Stromal cell of bone marrow (primary cell): ENCODE measurements at regions not wholly inside any gene's neighbourhood (a gene's known extent, or its start where the extent isn't known, plus 50 kb on each side); places are given as distances from the start of the nearest gene placed in this dataset.
"Not testable (repeated sequence)": the region's sequence is repeated elsewhere in the genome, so short reads cannot be mapped to it uniquely, and the experiment has no call there.

Experiments
- DNase-seq: peaks from one replicate; pipeline ENCODE4 v3.0.0-alpha.2; 2012; ENCODE audit warnings: low read depth

DNA sequence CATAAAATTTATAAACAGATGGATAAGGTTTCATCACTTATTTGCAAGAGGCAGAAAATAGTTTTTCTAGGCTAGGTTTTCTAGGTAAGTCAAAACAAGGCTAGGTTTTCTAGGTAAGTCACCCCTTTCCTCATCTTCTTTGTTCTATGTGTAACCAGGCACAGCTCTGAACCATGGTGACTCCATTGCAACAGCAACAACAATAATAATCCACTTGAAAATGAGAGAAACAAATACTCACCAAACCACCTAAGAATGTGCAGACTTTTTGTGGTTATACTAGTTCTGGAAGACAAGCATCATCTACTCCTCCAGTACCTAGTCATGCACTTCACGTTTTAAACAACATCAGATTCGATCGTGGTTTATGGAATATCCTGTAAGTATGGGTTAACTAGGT lies 237.4 kb upstream of the ACVR2A start:
- DNase-seq: no peak

- no peak for DNase-seq
These were observed 241.0 kb upstream of the ACVR2A start for GRCh38 chr2:147603876-147604275.

DNA sequence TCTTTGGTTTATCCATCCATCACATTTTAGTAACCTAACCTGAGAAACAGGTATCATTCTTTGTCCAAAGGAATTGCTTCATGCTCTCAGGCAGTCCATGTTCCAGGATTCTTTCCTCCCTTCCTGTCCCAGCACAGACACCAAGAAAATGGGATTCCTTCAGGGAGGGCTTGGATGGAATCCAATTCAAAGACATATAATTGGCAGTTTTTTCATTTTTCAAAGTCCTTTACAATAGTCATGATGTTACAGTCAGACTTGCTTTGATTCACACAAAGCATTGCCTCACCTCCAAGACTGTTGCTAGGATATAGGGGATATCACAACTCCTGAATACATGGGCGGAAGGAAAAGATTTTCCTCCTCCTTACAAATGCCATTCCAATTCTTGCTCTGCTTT lies 241.4 kb upstream of the ACVR2A start:
- no peak for DNase-seq

- no peak for DNase-seq
These were observed 244.2 kb upstream of the ACVR2A start for GRCh38 chr2:147600646-147601045.

GRCh38 chr2:147600223-147600622 lies 244.6 kb upstream of the ACVR2A start:
- no peak for DNase-seq

DNA sequence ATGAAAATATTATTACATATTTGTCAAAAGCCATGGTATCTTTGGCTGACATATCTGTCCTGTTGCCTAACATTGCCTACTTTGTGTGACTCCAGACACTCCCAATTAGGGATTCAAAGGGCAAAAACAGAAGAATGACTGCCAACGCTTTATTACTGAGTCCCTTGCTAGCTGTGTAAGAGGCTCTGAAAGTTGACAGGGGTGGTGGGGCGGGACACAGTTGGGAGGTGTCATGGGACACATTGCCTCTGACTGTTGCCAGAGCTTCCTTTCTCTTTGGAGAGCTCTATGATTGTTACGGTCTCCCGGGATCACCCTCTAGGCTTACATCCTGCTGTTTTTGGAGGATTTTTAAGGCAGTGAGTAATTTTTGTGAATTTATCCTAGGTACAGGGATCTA lies 249.6 kb upstream of the ACVR2A start:
- DNase-seq: peak; percentile 18

GRCh38 chr2:147594038-147594437 lies 250.8 kb upstream of the ACVR2A start:
- no peak for DNase-seq

DNA sequence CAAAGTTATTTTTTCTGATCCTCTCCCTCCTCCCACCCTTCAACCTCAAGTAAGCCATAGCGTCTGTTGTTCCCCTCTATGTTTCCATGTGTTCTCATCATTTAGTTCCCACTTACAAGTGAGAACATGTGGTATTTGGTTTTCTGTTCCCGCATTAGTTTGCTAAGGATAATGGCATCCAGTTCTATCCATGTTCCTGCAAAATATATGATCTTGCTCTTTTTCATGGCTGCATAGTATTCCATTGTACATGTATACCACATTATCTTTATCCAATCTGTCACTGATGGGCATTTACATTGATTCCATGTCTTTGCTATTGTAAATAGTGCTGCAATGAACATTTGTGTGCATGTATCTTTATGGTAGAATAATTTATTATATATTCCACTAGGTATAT lies 252.0 kb upstream of the ACVR2A start:
- DNase-seq: not testable (repeated sequence)

DNA sequence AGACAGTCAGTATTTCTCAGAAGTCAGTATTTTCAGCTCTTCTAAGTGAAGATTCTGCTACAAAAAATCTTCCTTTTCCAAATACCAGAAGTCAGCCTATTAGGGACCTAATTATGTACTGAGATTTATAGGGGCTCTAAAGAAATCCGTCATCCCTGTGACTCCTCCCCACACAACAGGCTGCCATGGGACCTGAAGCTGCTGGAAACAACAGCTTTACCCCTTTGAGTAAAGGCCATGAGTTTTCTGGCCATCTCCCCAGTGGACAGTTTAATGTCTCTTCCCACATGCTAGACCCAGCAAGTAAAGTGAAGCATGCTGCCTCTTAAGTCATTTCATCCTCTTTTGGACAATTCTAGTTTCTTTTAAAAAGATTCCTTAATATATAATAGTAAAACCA lies 255.7 kb upstream of the ACVR2A start:
- no peak for DNase-seq

GRCh38 chr2:147588191-147588590 lies 256.6 kb upstream of the ACVR2A start:
- peak; percentile 59 for DNase-seq

GRCh38 chr2:147578529-147578928 lies 266.3 kb upstream of the ACVR2A start:
- no peak for DNase-seq

- DNase-seq: no peak
These were observed 266.8 kb upstream of the ACVR2A start for GRCh38 chr2:147577998-147578380.

GRCh38 chr2:147577323-147577997 lies 267.4 kb upstream of the ACVR2A start:
- no peak for DNase-seq

DNA sequence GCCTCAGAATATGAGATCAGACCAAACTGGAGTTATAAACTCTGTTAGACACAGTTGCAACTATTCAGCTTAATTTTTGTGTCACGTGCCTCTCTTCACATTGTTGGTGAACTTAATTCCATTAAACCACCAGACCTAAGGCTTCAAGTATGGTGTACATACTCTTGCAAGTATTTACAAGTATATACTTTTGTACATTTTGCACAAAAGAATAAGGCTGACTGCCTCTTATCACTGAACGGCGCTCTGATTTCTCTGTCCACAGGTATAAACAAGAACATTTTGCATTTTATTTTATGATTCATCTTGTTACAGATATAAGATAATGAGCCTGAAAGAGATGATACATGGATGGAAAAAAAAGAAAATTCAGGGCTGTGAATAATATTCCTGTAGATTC lies 269.7 kb upstream of the ACVR2A start:
- no peak for DNase-seq

DNA sequence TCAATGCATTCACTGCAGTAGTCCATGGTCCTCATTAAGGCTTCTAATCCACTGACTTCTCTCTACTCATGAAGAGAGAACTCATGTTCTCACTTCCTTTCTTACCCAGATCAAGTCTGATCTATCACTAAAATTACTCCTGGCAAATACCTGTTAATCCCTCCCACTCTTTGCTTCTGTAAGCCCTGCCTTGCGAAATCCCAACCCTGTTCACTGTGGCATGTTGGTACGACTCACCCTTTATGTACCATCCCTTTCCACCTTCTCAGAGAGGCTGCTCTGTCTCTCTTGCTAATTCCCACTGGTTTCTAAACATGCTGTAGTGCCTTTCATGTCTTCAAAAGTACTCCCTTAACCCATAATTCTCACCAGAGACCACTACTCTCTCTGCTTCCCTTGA lies 272.2 kb upstream of the ACVR2A start:
- DNase-seq: no peak

DNA sequence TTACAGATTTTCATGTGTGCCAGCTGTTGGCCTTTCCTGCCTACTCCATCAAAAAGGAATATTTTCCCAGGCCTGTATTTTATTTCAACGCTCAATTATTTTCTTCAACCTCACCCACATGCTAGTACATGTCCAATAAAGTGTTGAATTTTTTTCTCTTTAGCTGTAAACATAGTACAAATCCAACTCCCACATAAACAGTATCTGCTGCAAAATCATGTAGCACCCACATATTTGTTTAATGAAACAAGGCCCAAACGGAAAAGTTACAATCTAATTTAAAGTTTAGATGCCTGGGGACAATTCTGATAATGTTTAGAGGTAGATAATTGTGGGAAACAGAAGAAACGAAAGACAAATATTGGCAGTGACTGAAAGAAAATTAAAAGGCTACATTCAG lies 275.4 kb upstream of the ACVR2A start:
- no peak for DNase-seq

DNA sequence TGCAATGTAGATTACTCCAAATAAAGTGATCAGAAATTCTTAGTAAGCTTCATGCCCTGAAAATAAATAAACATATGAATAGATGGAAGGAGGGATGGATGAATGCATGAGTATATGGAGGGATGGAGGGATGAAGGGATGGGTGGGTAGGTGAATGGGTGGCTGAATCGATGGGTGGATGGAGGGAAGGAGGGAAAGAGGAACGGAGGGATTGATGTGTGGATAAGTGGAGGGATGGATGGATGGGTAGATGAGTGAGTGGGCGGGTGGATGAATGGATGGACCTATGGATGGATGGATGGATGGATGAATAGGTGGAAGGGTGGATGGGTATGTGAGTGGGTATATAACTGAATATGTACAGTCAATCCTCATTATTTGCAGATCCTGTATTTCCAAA lies 276.7 kb upstream of the ACVR2A start:
- no peak for DNase-seq

GRCh38 chr2:147567136-147567535 lies 277.7 kb upstream of the ACVR2A start:
- DNase-seq: no peak

GRCh38 chr2:147560810-147561535 lies 283.9 kb upstream of the ACVR2A start:
- DNase-seq: peak; percentile 43

DNA sequence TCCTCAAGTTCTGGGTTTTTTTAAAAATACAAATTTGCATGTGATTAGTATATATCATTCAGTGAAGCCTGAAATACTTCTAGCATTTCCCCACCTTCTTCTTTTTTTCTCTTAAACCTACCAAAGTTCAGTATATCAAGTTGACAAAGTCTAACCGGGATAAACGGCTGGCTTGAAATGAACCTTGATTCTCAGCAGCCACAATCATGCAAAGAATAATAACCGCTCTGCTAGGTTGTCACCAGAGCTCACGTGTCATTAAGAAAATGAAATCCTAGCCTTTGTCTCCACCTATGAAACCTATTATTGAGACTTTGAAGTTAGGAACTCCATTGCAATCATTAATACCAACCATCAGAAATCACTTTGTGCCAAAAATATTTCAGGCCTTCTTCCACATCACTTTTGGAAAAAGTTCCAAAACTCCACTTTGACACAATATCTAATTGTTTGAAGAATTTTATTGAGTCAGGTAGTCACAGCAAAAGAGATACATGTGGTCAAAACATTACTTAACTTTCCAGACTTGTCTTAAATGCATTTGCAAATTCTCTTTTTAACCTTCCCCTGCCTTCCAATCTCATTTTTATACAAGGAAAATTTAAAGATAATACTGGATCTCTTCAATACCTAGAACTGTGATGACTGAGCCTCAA lies 285.6 kb upstream of the ACVR2A start:
- no peak for DNase-seq

DNA sequence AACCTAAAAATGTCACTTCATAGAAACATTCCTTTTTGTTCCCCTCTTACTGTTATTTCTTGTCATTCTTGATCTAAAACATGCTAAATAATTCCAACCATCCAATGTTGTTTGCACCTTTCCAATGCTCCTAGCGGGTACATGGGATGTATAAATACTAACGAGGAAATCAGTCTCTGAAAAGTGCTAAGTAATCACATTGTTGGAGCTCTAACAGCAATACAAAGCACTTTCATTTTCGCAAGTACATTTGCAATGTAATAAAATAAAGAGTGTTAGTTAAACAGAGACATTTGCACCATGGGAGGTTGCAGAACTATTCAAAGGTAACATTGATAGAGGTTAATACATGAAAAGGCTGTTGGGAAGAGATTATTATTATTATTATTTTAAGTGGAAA lies 286.2 kb upstream of the ACVR2A start:
- no peak for DNase-seq

GRCh38 chr2:147554521-147555107 lies 290.2 kb upstream of the ACVR2A start:
- no peak for DNase-seq

- no peak for DNase-seq
These were observed 291.0 kb upstream of the ACVR2A start for GRCh38 chr2:147553775-147554271.
